Breast epithelium (tissue), 3 donors: ENCODE measurements at regions not wholly inside any gene's neighbourhood (a gene's known extent, or its start where the extent isn't known, plus 50 kb on each side); places are given as distances from the start of the nearest gene placed in this dataset.

Experiments
- CTCF ChIP-seq, 3 donors: fragments of 450-650 bp; IDR thresholded peaks; one replicate each; pipeline ENCODE4 v1.5.1; 2016 to 2017; ENCODE audit warnings: antibody characterized with exemption in 3 of 3, mild to moderate bottlenecking in 3 of 3, moderate library complexity in 3 of 3
- POLR2A ChIP-seq: fragments of 450-650 bp; IDR thresholded peaks from one replicate; pipeline ENCODE4 v1.6.1; 2016; ENCODE audit warnings: antibody characterized with exemption, mild to moderate bottlenecking, moderate library complexity
- POLR2AphosphoS5 ChIP-seq, 3 donors: sonication (generic); formaldehyde crosslinking; IDR thresholded peaks; one replicate each; pipeline ENCODE4 v1.6.1; 2017; ENCODE audit warnings: antibody characterized with exemption in 3 of 3

- TF ChIP-seq CTCF (IDR thresholded peaks at IDR 0.05) (no peak), POLR2A (no peak), POLR2AphosphoS5 (IDR thresholded peaks at IDR 0.05) (no peak)
These were observed 74.6 kb upstream of the GPC1 start for GRCh38 chr2:240360645-240361475.
